GM04503 (cell line): ENCODE measurements at regions not wholly inside any gene's neighbourhood (a gene's known extent, or its start where the extent isn't known, plus 50 kb on each side); places are given as distances from the start of the nearest gene placed in this dataset.

Source experiments
- DNase-seq: peaks from one replicate; pipeline ENCODE4 v3.0.0-alpha.2; 2012; ENCODE audit warnings: low read depth

DNA sequence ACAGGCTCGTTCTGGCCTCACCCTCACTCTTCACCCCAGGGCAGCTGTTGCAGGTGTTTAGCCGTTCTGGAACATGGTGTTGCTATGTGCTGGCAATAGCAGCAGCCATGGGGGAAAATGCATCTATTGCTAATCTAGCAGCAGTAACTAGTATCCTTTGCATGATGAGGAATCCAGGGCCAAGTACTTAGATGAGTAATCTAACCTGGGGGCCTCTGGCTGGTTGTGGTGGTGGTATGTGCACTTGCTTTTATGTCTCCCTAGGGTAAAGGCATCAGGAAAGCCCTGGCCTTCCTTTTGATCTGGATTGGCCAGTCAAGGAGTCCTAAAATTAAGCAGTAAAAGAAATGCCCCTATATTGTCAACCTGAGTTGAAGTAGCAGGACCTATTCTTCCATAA is 594.5 kb upstream of the MAP3K7 start:
- DNase-seq, result no peak

DNA sequence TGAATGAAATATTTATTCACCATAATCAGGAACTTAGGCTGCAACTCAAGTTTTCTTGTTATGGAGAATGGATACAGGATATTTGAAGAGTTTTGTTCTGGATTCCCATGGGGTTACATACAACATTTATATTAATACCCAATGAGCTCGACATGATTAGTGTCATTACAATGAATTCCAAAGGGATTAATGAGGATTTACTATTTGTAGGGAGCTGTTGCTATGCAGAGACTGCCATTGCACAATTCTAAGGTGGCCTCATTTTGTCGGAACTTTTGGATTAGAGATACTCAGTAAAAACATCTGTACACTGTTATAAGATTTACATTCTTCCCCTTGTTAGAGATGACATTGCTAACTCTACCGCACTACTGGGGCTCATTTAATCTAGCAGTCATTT is 586.8 kb upstream of the MAP3K7 start:
- no peak for DNase-seq

DNA sequence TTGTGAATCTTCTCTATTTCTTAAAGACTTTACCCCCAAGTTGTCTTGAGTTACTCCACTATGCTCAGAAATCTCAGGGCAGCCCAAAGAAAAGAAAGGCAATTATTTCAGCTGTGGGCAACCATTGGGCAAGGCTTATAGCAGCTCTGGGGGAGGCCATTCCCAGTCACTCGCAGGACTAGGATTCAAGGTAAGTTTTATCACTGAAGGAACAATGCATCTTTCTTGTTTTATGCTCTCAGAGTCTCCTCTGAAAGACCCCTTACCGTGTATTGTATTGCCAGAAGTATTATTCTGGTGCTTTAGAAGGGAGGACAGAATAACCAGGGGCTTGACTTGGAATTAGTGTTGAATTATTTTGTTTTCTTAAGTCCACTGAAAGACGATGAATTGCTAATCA is 586.3 kb upstream of the MAP3K7 start:
- no peak for DNase-seq

DNA sequence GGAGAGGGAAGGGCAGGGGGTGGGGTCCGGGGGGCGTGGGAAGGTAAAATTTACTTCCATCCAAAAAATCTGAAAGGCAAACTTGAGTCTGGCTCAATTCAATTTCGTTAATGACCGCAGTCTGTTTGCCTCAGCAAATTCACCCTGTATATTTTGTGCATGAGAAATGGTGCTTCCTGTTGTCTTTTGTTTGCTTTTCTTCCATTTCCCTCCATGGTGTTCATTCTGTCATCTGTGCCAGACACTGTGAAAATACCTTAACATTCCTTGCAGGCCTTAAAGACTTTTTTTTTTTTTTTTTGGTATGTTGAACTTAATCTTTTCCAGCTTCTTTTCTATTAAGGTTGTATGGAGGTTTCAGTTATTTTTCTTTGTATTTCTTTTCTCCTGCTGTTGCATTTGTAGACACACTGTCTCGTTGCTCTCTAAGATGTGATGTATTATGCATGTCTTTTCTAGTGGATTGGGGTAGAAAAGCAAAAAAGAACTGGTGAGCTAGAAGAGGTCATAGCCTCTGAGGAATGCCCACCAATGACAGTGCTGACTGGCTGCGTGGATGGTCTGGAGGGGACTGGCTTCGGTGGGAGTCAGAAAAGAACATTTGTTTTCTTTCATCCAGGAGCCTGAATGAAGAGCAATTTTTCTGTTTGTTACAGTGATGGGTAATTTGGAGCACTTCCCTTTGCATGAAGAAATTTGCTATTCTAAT is 585.0 kb upstream of the MAP3K7 start:
- DNase-seq, result no peak

GRCh38 chr6:91167846-91168245 is 581.0 kb upstream of the MAP3K7 start:
- DNase-seq, result no peak

- no peak for DNase-seq
These were observed 579.6 kb upstream of the MAP3K7 start for GRCh38 chr6:91166271-91167046.

GRCh38 chr6:91164105-91164504 is 577.2 kb upstream of the MAP3K7 start:
- DNase-seq, result no peak

DNA sequence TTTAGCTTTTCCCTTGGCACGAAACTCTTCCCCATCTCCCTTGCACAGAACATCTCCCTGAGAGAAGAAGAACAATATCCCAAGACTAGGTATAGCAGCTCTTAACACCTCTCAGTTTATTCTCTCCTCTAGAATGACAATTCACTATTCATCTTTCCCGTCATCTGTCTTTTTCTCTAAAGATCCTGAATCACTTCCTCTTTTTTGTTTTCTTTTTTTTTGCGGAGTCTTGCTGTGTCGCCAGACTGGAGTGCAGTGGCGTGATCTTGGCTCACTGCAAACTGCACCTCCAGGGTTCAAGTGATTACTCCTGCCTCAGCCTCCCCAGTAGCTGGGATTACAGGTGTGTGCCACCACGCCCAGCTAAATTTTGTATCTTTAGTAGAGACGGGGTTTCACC is 574.4 kb upstream of the MAP3K7 start:
- DNase-seq, result no peak

GRCh38 chr6:91155129-91155785 is 568.4 kb upstream of the MAP3K7 start:
- DNase-seq, result no peak

- DNase-seq, result no peak
These were observed 566.0 kb upstream of the MAP3K7 start for GRCh38 chr6:91152824-91153223.

DNA sequence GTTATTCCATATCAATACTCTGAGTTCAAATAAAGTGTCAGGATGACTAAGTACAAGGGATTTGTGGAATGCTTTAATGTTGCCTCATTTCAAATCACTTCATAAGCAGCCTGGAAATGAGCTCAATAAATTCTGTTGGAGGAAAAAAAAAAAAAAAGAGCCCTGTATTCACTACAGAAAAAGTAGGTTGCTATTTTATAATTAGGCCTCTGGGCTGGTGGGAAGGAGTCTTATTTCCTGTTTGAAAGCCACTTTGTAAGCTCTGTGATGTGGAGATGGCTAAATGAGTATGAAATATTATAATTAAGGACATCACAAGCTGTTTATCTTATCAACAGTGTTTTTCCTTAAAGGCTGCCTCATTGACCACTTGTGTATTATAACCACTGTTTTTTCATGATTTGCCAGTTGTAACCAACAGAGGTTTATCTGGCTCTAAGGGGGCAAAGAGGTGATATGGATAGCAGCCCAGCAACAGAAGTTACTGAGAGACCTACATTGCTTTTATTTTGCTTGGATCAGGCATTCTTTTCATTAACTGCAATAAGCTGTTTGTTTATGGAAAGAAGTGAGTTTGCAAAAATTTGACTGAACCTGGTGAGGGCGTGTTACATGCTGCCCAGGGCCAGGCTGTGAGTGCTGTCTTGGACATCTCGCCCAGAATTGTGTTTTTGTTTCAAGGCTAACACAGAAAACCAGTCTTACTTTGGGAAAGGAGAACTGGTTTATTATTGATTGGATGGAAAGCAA is 563.3 kb upstream of the MAP3K7 start:
- no peak for DNase-seq

DNA sequence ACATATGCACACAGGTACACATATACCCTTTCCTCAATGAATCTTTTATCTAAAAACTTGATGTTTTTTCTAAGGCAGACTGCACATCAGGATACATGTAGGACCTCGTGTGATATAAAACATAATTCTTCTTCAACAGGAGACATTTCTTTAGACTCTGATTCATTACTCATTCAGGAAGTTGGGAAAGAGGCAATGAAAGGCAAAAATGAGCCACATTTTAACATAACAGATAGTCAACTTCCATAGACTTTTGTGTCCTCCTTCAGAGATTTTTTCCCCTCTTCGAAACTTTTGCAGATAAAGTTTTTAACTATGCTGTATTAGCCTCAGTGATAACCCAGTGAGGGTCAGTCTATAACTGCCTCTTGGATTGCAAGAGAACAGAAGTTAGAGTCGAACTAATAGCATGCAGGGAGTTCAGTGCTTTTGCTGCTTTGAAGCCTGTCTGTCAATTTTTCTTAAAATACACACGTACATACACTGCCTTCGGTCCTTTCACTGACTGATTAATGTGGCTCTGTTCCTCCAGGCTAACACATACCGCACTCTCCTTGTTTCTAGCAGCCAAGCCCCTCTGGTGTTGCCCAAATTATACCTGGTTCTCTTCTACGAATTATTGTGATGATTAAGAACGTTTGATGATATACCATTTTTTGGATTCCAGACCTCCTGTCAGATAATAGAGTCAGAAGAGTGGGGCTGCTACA is 562.5 kb upstream of the MAP3K7 start:
- DNase-seq, result no peak

DNA sequence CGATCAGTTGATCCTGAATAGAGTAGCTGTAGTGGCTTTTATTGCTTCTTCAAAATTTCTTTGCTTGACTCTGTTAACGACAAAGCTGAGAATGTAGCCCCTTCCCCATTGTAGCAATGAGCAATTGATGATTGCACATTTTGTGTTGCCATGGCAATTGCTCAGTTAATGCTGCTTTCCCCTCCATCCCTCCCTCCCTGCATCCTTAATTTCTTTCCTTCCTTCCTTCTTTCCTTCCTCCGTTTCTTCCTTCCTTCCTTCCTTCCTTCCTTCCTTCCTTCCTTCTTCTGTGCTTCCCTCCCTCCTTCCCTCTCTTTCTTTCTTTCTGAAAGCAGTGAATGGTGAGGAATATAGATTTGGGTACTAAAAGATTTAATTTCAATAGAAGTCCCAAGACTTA is 557.3 kb upstream of the MAP3K7 start:
- no peak for DNase-seq

DNA sequence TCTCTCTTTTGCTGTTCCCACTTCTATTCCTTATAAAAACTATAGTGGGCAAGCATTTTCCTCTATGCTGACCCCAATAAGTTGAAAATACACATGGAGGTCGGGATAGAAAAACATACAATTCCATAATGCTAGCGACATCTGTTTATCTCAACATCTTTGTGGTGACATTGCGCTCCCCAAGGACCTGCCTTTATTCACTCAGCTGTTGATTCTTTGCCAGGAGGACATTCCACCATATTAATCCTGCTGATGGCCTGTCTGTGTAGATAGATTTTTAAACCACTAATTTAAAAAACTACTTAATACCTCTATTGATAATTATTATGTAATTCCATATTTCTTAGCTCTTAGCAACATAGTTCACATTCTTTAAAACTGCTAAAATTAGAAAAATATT is 555.3 kb upstream of the MAP3K7 start:
- DNase-seq, result no peak

GRCh38 chr6:91141346-91141745 is 554.5 kb upstream of the MAP3K7 start:
- no peak for DNase-seq

GRCh38 chr6:91140449-91140848 is 553.6 kb upstream of the MAP3K7 start:
- no peak for DNase-seq

DNA sequence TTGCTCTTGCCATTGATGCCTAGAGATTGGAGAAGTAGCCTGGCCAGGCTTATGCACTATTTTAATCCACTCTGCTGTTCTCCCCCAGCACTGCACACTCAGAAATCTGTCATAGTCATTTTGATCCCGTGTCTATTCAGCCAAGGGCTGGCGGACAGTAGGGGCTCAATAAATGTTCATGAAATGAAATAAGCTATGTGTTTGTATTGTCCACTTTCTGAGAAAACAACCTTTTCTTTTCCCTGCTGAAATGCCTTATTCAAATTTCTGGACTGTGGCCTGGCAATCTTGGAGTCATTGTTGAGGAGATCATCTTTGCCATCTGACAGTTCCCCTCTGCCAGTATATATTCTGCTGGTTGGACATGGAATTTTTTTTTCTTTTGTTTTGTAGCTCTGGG is 550.4 kb upstream of the MAP3K7 start:
- DNase-seq, result no peak

- no peak for DNase-seq
These were observed 548.7 kb upstream of the MAP3K7 start for GRCh38 chr6:91135406-91136103.

DNA sequence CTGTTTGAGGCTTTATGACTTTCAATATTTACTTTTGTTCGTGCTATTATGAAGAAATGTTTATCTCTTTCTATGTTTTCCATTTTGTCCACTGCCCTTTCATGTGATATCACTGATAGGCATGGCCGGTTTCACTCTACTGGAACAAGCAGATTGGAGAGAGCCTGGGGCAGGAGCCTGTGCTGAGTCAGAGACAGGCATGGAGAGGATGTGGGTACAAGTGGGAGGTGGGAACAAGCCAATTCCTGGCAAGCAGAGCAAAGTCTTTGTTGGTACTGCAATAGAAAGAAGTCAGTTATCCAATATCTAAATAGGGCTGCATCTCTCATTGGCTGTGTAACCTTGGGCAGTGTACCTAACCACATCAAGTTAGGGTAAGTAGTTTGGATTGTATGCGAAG is 545.6 kb upstream of the MAP3K7 start:
- DNase-seq, result no peak

DNA sequence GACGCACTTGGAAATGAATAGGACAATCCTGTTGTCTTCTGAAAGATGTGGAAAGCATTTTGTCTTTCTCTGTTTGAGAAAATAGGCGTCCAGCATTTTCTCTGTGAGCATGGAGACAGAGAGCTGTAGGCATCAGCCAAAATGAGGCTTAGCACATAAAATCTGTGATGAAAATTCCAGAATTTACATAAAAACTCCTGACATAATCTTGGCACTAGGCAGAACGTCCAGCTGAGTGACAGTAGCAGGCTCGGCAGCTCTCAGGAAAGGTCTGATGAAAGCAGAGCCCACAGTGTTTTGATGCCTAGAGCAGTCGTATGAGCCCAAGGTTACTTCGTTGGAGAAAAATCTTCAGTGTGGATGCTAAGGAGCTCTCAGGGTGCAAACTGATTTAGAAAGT is 543.3 kb upstream of the MAP3K7 start:
- DNase-seq, result no peak

- no peak for DNase-seq
These were observed 540.9 kb upstream of the MAP3K7 start for GRCh38 chr6:91127752-91128151.
